ENCODE measurements at regions not wholly inside any gene's neighbourhood (a gene's known extent, or its start where the extent isn't known, plus 50 kb on each side); places are given as distances from the start of the nearest gene placed in this dataset.

- TF ChIP-seq CTCF (IDR thresholded peaks at IDR 0.05; ENCODE audit: poor library complexity, severe bottlenecking) (no peak), EP300 (conservative IDR thresholded peaks at IDR 0.05; ENCODE audit: poor library complexity, severe bottlenecking) (no peak), REST (IDR thresholded peaks at IDR 0.05; ENCODE audit: borderline replicate concordance) (no peak), POLR2AphosphoS5 (IDR thresholded peaks at IDR 0.05) (no peak)
Measured at GRCh38 chr5:2205185-2205585, 322.5 kb upstream of the IRX4 start.

All from neural cell (in vitro differentiated cells).